ENCODE measurements at regions not wholly inside any gene's neighbourhood (a gene's known extent, or its start where the extent isn't known, plus 50 kb on each side); places are given as distances from the start of the nearest gene placed in this dataset.

DNA sequence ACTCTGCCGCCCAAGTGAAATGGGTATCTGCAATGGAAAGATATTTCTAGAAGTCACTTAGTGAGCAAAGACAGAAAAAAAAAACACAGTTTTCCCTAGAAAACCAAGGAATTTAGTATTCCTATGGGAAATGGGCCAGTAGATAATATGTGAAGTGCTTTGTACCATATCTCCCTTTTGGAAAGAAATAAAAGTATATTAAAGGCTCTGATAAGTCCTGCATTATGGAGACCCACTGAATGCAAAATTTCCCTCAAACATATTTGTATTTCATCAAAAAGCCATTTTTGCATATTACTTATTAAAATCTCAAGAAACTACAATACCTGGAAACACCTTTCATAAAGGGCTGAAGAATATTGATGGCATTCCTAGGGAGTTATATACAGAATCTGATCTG lies 51.6 kb upstream of the DYNLRB2 start:
- DNase-seq (ENCODE audit: low read depth in 3 of 3, low spot score in 2 of 3), result no peak

GRCh38 chr16:80488167-80488566 lies 52.6 kb upstream of the DYNLRB2 start:
- no peak for DNase-seq (ENCODE audit: low read depth in 3 of 3, low spot score in 2 of 3)

DNA sequence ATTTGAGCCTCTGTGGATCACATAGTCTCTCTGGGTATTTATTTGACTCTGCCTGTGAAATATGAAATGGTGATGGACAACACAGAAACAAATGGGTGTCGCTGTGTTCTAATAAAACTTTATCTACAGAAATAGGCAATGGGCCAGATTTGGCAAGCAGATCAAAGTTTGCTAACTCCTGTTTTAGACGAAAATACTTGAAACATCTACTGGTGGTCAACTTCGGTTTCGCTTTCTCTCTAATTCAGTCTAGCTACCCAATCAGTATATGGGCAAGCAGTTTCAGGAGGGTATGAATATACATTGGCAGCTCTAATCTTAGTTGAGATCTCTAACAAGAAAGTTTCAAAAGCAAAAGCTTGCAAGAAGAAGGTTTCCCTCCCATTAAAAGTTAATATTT lies 60.1 kb upstream of the DYNLRB2 start:
- DNase-seq (ENCODE audit: low read depth in 3 of 3, low spot score in 2 of 3), result no peak

DNA sequence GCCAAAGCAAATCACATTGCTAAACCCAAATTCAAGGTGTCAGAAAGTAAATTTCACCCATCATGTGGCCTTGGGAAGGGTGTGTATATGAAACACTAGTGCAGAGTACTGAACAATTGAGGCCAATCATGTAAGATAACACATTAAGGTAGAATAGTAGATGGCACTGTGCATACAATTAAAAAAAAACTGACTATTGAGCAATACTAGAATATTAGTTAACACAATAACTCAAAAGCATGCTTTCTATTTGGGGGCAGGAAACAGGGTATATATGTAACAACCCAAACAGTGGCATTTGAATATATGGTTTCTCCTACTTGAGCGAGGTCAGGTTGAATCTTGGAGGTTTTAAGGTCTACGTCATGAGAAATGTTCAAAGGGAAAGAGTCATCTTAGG lies 63.0 kb upstream of the DYNLRB2 start:
- no peak for DNase-seq (ENCODE audit: low read depth in 3 of 3, low spot score in 2 of 3)

DNA sequence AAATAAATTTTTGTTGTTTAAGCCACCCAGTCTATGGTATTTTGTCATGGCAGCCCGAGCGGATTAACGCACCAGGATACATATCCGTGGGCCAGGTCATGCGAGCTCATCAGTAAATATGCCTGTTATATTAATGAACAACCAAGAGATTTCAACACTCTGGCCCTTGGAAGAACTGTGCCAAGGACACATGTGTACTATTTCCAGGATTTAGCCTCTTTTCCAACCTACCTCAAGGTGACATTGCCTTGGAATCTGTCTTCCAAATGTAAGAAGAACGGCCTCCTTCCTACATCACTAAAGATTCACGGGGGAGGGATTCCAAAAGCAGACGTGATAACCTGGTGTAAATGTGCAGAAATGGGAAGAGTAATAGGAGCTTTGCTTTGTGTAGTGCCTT lies 72.8 kb upstream of the DYNLRB2 start:
- DNase-seq (ENCODE audit: low read depth in 3 of 3, low spot score in 2 of 3), result no peak

- DNase-seq (ENCODE audit: low read depth in 3 of 3, low spot score in 2 of 3), result peak; percentile 54 to 70 (median 62)
These were observed 74.5 kb upstream of the DYNLRB2 start for GRCh38 chr16:80466024-80466987.

DNA sequence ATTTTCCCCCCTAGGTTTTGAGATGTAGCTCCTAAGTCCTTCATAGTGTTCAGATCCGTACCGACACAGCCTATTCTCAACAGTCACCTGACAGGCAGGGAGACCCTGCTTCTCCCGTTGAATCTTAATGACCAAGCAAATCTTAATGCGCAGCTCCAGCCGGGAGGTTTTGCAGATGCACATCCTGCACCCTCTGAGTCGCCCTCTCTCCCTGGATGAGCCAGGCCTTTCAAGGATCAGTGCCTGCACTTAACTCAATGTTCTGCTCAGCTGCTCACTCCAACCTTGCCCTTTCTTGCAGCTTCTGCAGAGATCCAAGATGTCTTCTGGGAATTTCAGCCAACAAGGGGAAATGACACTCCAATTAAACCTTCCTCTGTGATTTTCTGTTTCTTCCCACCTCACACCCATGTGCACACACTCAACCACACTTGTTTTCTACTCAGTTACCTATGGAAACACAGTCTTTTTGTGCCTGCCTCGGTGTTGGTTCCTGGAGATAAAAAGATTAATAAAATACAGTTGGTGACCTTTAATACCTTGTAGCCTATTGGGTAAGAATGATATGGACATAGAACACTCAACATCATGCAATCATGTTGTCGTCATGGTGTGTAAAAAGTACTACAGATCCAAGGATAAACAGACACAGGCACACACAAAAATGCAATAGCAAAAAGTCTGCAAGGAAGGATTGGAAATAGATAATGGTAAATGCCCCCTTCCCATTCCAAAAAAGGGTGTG lies 76.9 kb upstream of the DYNLRB2 start:
- peak in 2 of 3 donors; percentile 23 to 29 for DNase-seq (ENCODE audit: low read depth in 3 of 3, low spot score in 2 of 3)

GRCh38 chr16:80463326-80463725 lies 77.5 kb upstream of the DYNLRB2 start:
- peak in 2 of 3 donors; percentile 17 to 41 for DNase-seq (ENCODE audit: low read depth in 3 of 3, low spot score in 2 of 3)

DNA sequence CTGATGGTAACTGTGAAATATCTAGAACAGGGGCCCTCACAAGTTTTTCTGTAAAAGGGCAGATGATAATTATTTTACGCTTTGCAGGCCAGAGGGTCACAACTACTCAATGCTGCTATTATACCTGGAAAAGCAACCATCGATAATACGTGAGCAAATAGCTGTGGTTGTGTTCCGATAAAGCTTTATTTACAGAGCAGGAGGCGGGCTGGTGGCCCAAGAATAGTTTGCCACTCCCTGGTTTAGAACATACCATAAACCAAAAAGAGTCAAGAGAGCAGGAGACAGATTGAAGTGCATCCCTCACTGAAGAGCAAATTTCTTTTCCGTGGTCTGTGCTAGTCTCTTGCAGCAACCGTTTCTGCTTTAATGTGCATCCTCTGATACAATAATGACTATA lies 77.9 kb upstream of the DYNLRB2 start:
- DNase-seq (ENCODE audit: low read depth in 3 of 3, low spot score in 2 of 3), result no peak

- DNase-seq (ENCODE audit: low read depth in 3 of 3, low spot score in 2 of 3), result no peak
These were observed 79.8 kb upstream of the DYNLRB2 start for GRCh38 chr16:80460988-80461387.

DNA sequence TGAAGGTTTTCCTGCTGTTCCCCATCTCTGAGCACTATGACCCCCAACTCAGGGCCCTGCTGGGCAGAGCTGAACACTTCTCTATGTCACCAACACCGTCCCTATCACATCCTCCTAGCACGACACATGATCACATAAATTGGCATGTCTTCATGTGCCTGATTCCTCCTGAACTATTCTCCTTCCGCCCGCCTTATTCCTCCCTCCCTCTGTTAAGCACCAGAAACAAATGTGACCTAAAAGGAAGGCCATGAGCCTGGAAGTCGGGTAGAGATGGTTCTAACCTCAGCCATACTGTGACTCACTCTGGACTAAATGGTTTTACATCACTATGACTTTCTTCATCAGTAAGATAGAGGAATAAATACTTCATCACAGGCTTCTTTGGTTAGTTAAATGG lies 80.8 kb upstream of the DYNLRB2 start:
- DNase-seq (ENCODE audit: low read depth in 3 of 3, low spot score in 2 of 3), result no peak

DNA sequence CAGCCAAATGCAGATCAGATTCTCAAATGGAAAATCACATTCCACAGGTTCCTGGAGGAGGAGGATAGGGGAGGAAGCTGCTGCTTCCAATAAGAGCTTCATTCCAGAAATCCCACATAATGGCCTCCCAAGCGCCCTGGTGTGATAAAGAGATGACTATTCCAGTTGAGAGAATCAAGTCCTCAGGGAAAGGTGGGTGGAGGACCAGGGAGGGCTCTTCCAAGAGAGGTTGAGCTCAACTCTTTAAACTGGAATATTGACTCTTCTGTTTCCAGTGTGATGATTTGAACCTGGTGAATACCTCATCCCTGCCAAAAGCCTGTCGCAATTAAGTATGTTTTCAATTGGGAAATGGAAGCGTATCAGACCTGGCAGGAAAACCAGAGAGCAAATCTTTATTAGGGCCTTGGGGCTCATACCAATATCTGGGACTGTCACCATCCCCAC lies 81.4 kb upstream of the DYNLRB2 start:
- no peak for DNase-seq (ENCODE audit: low read depth in 3 of 3, low spot score in 2 of 3)

DNA sequence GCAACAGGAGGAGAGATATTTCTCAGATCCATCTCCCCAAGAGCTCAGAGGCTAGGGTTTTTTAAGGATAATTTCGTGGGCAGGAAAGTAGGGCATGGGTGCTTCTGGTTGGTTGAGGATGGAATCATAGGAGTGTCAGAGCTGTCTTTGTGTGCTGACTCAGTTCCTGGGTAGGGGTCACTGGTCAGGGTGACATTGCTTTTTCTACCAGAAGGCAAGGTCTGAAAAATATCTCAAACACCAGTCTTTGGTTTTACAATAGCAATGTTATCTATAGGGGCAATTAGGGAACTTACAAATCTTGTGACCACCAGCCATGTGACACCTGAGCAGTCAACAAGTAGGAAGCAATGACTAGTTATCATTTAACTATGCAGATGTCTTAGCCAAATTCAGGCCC lies 82.9 kb upstream of the DYNLRB2 start:
- no peak for DNase-seq (ENCODE audit: low read depth in 3 of 3, low spot score in 2 of 3)

DNA sequence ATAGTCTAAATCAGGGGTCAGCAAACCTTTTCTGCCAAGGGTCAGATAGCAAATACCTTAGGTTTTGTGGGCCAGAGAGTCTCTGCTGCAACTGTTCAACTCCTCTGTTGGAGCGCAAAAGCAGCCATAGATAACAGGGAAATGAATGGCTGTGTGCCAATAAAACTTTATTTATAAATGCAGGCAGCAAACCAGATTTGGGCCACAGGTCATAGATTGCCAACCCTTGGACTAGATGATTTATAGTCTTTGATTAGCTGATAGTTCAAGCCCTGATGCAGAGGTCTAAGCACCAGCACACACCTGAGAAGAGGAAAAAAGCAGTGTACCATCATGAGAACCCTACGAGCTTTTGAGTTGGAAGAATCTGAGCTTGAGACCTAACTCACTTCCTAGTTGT lies 86.0 kb upstream of the DYNLRB2 start:
- no peak for DNase-seq (ENCODE audit: low read depth in 3 of 3, low spot score in 2 of 3)

- no peak for DNase-seq (ENCODE audit: low read depth in 3 of 3, low spot score in 2 of 3)
These were observed 91.4 kb upstream of the DYNLRB2 start for GRCh38 chr16:80449392-80449791.

GRCh38 chr16:80447241-80447640 lies 93.6 kb upstream of the DYNLRB2 start:
- no peak for DNase-seq (ENCODE audit: low read depth in 3 of 3, low spot score in 2 of 3)

- DNase-seq (ENCODE audit: low read depth in 3 of 3, low spot score in 2 of 3), result no peak
These were observed 98.0 kb upstream of the DYNLRB2 start for GRCh38 chr16:80442779-80443178.

DNA sequence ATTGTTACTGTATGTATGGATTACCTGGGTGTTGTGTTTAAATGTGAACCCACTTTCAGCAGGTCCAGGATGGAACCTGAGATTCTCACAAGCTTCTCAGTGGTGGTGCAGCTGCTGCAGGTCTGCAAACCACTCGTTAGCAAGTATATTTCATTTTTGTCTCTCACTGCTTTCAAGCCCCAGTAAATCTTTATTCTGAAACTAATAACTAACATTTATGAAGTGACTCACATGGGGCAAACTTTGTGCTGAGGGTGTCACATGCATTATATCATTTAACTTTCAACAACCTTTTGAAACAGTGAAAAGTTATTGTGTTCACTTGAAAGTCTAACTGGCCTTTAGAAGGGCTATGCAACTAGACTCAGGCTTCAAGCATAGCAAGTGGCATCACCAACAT lies 98.9 kb upstream of the DYNLRB2 start:
- no peak for DNase-seq (ENCODE audit: low read depth in 3 of 3, low spot score in 2 of 3)

DNA sequence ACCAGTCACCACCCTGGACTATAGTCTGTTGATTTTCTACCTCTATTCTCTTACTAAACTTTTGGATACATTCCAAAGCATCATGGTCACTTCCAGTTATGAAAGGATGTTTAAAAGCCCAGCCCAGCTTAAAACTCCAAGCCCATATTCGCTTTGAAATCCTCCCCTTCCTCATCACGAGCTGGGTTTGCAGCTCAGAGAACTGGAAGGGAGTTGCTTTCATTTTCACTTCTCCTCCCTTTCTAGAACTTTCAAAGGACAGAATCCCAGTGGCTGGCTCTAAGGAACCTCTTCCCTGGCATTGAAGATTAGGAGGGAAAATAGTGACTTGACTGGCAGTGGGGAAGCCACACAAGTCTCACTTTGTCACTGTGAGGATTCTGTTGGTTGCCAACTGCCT lies 100.1 kb upstream of the DYNLRB2 start:
- no peak for DNase-seq (ENCODE audit: low read depth in 3 of 3, low spot score in 2 of 3)

DNA sequence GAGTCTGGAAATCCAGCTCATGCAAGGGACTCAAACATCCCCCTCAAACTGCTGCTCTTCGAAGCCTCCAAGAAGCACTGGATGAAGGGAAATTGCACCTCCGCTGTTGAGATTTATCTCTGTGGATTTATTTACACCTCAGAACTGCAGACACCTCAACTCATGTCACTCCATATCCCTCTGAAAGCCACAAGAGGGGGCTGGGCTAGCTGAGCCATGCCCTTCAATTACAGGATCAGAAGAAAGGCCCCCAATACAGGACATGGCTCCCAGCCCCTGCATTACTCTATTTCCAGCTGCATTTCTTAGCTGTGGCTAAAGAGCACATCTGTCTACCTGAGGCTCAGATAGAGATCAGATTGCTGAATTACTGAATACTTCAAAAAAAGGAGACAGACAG lies 103.1 kb upstream of the DYNLRB2 start:
- DNase-seq (ENCODE audit: low read depth in 3 of 3, low spot score in 2 of 3), result no peak

DNA sequence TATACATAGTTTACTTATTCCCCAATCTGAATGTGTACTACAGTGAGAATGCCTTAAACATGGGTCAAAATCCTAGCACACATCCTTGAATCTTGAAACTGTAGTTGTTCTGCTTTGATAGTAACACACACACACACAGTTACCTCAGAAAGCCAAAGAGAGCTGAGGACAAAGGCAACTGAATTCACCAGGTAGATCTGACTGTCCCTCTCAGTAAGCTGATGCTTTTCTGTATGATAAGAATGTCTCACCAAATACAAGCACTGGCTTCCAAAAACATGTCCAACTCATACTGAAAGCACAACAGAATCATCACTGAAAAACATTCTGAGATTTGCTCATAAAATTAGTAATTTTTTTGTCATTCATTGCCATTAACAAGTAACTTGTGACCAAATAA lies 104.3 kb upstream of the DYNLRB2 start:
- DNase-seq (ENCODE audit: low read depth in 3 of 3, low spot score in 2 of 3), result no peak

GRCh38 chr16:80433623-80434022 lies 107.2 kb upstream of the DYNLRB2 start:
- no peak for DNase-seq (ENCODE audit: low read depth in 3 of 3, low spot score in 2 of 3)

Measured in right renal cortex interstitium (tissue), 3 donors.